ENCODE measurements at regions not wholly inside any gene's neighbourhood (a gene's known extent, or its start where the extent isn't known, plus 50 kb on each side); places are given as distances from the start of the nearest gene placed in this dataset.

DNA sequence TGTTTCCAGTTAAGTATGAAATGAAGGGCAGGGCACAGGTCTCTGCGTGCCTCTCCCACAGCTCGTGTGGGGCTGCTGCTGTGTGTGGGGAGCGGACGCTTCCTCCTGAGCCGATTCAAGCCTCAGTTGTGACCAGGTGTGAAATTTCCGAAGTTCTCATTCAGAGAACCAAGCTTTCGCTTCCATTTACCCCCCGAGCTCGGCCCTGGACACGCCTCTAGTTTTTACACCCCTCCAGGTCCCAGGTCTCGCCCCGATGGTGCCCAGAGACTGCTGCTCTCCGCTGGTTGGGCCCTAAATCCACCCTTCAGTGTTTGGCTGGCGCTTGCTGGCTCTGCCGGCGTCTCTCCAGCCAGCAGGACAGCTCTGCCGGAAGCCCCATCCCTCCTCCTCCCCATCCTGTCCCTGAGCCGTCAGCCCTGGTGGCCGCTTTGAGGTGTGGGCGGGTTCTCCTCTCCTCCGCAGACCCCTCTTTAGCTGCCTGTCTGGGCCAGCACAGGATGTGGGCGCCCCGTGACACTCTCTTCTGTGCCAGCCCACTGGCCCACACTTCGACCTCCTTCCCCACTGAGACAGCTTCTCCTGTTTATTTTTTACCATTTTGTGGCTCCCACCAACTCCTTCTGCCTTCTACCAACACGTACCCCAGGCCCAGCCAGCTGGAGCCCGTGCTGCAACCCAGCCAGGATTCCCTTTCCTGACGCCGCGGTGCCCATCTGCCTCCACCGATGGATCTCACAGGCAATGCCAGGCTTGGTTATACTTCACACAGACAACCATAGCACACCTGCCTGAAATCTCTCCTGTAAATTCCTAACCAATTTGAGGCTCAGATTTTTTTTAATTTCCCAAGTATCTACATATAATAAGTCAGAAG is 142.8 kb downstream of the DLL1 start:
- 73% methylated on average over 30 of the region's 30 CpGs; no CpG with 5 or more reads in 1 of the 2 experiments for WGBS, 2 experiments (ENCODE audit: extremely low coverage in 1 of 2, insufficient coverage in 1 of 2, insufficient read length in 1 of 2, insufficient replicate concordance in 2 of 2, low coverage in 1 of 2, low lambda C conversion rate in 2 of 2, missing lambda C conversion rate in 1 of 2)
- no peak overlapping the region; the same call in 1 of the 2 replicates for H3K18ac ChIP-seq (ENCODE audit: extremely low read depth, low read length)

More for the DNA sequence above, 142.8 kb downstream of the DLL1 start:
- no peak overlapping the region for H3K4ac ChIP-seq (replicated peaks; ENCODE audit: insufficient read length, low read depth, low read length)
- no peak overlapping the region for H2AFZ ChIP-seq (ENCODE audit: low read length)
- peaks cover 0 to 18% (median 7%) of the 10 kb centered on the region in 4 experiments; a peak in 4 of 7 replicates for H3K4me1 ChIP-seq (replicated peaks in 1 of 4; ENCODE audit: control insufficient read depth in 3 of 4, insufficient read depth in 4 of 4, low read length in 3 of 4)
- no peak overlapping the region for H3K14ac ChIP-seq (ENCODE audit: insufficient read length)
- FAIRE-seq (no peak), DNase-seq (ENCODE audit: low read depth in 1 of 2, low spot score in 2 of 2) (no peak)
- peak overlapping the region; percentile 56 for H4K91ac ChIP-seq (replicated peaks; ENCODE audit: insufficient read length, low read length)
- H3K9ac ChIP-seq (replicated peaks in 1 of 4; ENCODE audit: extremely low read depth in 1 of 4, low read depth in 3 of 4, low read length in 3 of 4), result no peak overlapping the region
- no peak overlapping the region for H3K27ac ChIP-seq (ENCODE audit: low read depth, low read length)
- no peak overlapping the region for H3K4me2 ChIP-seq (ENCODE audit: insufficient read depth in 1 of 2, low read depth in 2 of 2, low read length in 2 of 2)
- H2BK20ac ChIP-seq (ENCODE audit: low read length), result no peak overlapping the region
- H3K23ac ChIP-seq (ENCODE audit: insufficient read length), result no peak overlapping the region
- H3K79me2 ChIP-seq (ENCODE audit: control insufficient read depth in 1 of 2, insufficient read depth in 2 of 2, low read length in 2 of 2), result no peaks in the 10 kb centered on the region
- peaks cover 0 to 3% (median 0%) of the 10 kb centered on the region in 4 experiments; a peak in 2 of 7 replicates for H3K27me3 ChIP-seq (replicated peaks in 1 of 4; ENCODE audit: control insufficient read depth in 3 of 4, extremely low read depth in 1 of 4, insufficient read depth in 3 of 4, low read length in 3 of 4)
- no peaks in the 10 kb centered on the region for H4K20me1 ChIP-seq (replicated peaks in 1 of 2; ENCODE audit: control insufficient read depth in 1 of 2, insufficient read depth in 2 of 2, low read length in 2 of 2)
- CTCF ChIA-PET (ENCODE audit: partially characterized antibody), result interaction anchor here (0.6 to 1.2 kb wide), 7 partner anchors 10 to 1256 kb away, joined by 3 to 4 read pairs (median 3); no protein-coding TSS in a partner anchor
- TF ChIP-seq RAD21 (IDR thresholded peaks at IDR 0.05 in 1 of 2, conservative IDR thresholded peaks at IDR 0.05 in 1 of 2; ENCODE audit: low read depth in 2 of 2, low read length in 2 of 2), result peak in 1 of 2 experiments; percentile 22; a peak in 1 of 4 replicates
- no peak for TF ChIP-seq CHD2 (IDR thresholded peaks at IDR 0.05; ENCODE audit: low read length)
- no peak for TF ChIP-seq POU5F1 (IDR thresholded peaks at IDR 0.05; ENCODE audit: low read depth, low read length)
- TF ChIP-seq GABPA (IDR thresholded peaks at IDR 0.05; ENCODE audit: borderline replicate concordance, insufficient read depth, low read length), result peak; percentile 51; the same call in 1 of the 2 replicates
- TF ChIP-seq CBX8 (IDR thresholded peaks at IDR 0.05; ENCODE audit: borderline replicate concordance, low read depth, low read length), result no peak
- H3K9me3 ChIP-seq (ENCODE audit: insufficient read depth in 2 of 2, low read depth in 1 of 2, low read length in 1 of 2), result peaks cover 2 to 4% of the 10 kb centered on the region in 2 experiments; a peak in 1 of 4 replicates
- H3K79me1 ChIP-seq (ENCODE audit: low read depth, low read length), result no peaks in the 10 kb centered on the region
- no peak overlapping the region for H3K4me3 ChIP-seq (ENCODE audit: extremely low read depth in 1 of 4, insufficient read depth in 2 of 4, low read depth in 3 of 4, low read length in 4 of 4)
- H4K5ac ChIP-seq (ENCODE audit: insufficient read length, low read depth, low read length), result no peak overlapping the region
- no peak overlapping the region for H2BK12ac ChIP-seq (ENCODE audit: low read depth, low read length)
- H2BK5ac ChIP-seq (ENCODE audit: low read depth, low read length), result no peak overlapping the region
- no peaks in the 10 kb centered on the region for H3K36me3 ChIP-seq (ENCODE audit: control insufficient read depth in 2 of 4, insufficient read depth in 4 of 4, low read length in 3 of 4)
- peaks cover 3% of the 10 kb centered on the region; the same call in 1 of the 2 replicates for H3K23me2 ChIP-seq (ENCODE audit: low read depth, low read length)
- H2BK120ac ChIP-seq (replicated peaks; ENCODE audit: low read depth, low read length), result no peak overlapping the region
- H2AK5ac ChIP-seq (ENCODE audit: low read depth, low read length), result no peak overlapping the region
- H4K8ac ChIP-seq (ENCODE audit: extremely low read depth, insufficient read depth, low read length), result no peak overlapping the region
- H3K56ac ChIP-seq (replicated peaks; ENCODE audit: insufficient read length, low read depth, low read length), result no peak overlapping the region
- H2BK15ac ChIP-seq (ENCODE audit: low read length), result 0 out of 2 replicates have a peak overlapping the region, but pooled peaks have one; percentile 46
- POLR2A ChIA-PET (ENCODE audit: partially characterized antibody), result interaction anchor here (0.5 to 0.6 kb wide), 2 partner anchors 13 to 258 kb away, joined by 3 to 4 read pairs; no protein-coding TSS in a partner anchor

Measured in H1 (cell line).